Activated CD4-positive, alpha-beta memory T cell treated with anti-CD3 and anti-CD28 coated beads for 36 hours (primary cell): ENCODE measurements at regions not wholly inside any gene's neighbourhood (a gene's known extent, or its start where the extent isn't known, plus 50 kb on each side); places are given as distances from the start of the nearest gene placed in this dataset.

Experiments
- CTCF ChIA-PET: fragments of 350-600 bp; sonication (Branson Sonifier 250); formaldehyde crosslinking; loops from one replicate; lab custom pipeline; 2021; ENCODE audit warnings: antibody characterized with exemption, inconsistent platforms; lab: Charles Lee
- POLR2A ChIA-PET: fragments of 350-600 bp; sonication (Branson Sonifier 250); formaldehyde crosslinking; loops from one replicate; lab custom pipeline; 2021; ENCODE audit warnings: antibody characterized with exemption; lab: Charles Lee
- DNase-seq: peaks from one replicate; pipeline ENCODE4 v3.0.0-alpha.2; 2020
- H3K27ac Mint-ChIP-seq: one replicate; pipeline ENCODE4 v1.8.0; 2021; ENCODE audit warnings: mixed read lengths
- H3K27me3 Mint-ChIP-seq: one replicate; pipeline ENCODE4 v1.8.0; 2021; ENCODE audit warnings: mixed read lengths
- H3K36me3 Mint-ChIP-seq: one replicate; pipeline ENCODE4 v1.8.0; 2021; ENCODE audit warnings: mixed read lengths
- H3K4me1 Mint-ChIP-seq: one replicate; pipeline ENCODE4 v1.8.0; 2021; ENCODE audit warnings: low read depth, mixed read lengths
- H3K4me3 Mint-ChIP-seq: one replicate; pipeline ENCODE4 v1.8.0; 2021; ENCODE audit warnings: mild to moderate bottlenecking, mixed read lengths
- H3K9me3 Mint-ChIP-seq: one replicate; pipeline ENCODE4 v1.8.0; 2021; ENCODE audit warnings: mixed read lengths
- intact Hi-C: fragments of 100-400 bp; cut with micrococcal nuclease; formaldehyde crosslinking; loops from one replicate; pipeline ENCODE4 v1.15.1; 2023

DNA sequence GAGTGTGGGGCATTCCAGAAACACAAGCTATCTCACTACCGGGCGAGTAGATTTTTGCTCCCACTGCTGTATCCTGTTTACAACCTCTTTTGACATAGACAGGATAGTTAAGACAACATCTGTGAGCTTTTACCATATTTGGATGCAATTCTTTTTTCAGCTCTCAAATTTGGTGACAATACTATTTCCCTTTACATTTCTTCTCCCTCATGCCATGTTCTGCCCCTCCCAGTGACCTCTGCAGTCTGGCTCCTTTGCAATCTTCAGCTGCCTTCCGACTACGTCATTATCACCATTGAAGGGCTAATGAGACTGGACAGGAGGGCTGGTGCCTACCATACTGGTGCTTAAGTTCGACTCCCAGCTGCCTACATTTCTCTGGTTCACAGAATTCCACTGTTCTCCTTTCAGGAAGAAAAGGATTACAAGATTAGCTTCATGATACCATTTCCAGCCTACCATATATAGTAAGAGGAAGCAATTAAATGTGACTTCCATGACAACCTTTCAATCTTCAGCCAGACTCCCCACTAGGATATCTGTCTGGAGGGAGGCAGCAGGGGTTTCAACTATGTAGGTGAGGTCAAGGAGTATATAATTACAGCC is 251.6 kb downstream of the PHLDA1 start:
- peaks cover 10% of the 10 kb centered on the region for H3K4me1 Mint-ChIP-seq
- H3K9me3 Mint-ChIP-seq, result no peaks in the 10 kb centered on the region
- no peak overlapping the region for H3K27ac Mint-ChIP-seq
- POLR2A ChIA-PET, result no interaction called here
- CTCF ChIA-PET, result interaction anchor here (0.6 kb wide), 1 partner anchor 70 kb away, joined by 4 read pairs; no protein-coding TSS in a partner anchor
- H3K4me3 Mint-ChIP-seq, result no peak overlapping the region
- no peaks in the 10 kb centered on the region for H3K36me3 Mint-ChIP-seq
- H3K27me3 Mint-ChIP-seq, result peaks cover 9% of the 10 kb centered on the region
- no peak for DNase-seq
- intact Hi-C loops, result loop anchor here (10.0 kb wide), 1 partner anchor 45 kb away; no protein-coding TSS in a partner anchor

DNA sequence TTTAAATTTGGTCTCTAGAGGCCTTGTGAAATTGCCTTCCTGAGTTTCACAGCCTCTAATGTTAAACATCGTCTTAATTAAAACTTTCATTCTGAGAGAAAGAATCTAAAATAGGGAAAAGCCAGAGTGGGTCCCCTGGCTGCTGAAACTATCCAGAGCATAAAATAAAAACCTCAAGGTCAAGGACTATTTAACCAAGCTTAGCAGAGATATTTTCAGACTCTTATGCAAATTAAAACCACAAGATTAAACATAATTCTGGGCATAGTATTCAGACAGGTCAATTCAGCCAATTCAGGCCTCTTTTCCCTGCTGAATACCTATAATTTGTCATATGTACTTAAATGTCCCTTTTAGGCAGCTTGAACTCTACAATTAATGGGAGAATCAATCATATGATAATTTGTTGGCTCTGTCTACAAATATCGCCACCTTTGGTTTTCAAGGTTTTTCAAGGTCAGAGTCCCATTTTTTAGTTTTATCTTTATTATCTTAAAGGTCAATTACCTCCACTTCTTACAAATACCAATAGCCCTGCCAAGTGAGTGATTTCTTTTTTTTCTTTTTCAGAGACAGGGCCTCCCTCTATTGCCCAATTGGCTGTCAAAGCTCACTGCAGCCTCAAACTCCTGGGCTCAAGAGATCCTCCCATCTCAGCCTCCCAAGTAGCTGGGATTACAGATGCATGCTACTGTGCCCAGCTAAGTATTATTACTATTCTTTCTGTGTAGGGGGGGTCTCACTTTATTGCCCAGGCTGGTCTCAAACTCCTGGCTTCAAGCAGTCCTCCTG is 257.1 kb downstream of the PHLDA1 start:
- Mint-ChIP-seq H3K36me3 (no peaks in the 10 kb centered on the region), H3K27ac (no peak overlapping the region), H3K9me3 (no peaks in the 10 kb centered on the region), H3K4me1 (no peaks in the 10 kb centered on the region), H3K27me3 (peaks cover 3% of the 10 kb centered on the region), H3K4me3 (no peak overlapping the region)
- ChIA-PET CTCF (no interaction called here), POLR2A (no interaction called here)
- intact Hi-C loops, result no loop called here
- DNase-seq, result no peak

DNA sequence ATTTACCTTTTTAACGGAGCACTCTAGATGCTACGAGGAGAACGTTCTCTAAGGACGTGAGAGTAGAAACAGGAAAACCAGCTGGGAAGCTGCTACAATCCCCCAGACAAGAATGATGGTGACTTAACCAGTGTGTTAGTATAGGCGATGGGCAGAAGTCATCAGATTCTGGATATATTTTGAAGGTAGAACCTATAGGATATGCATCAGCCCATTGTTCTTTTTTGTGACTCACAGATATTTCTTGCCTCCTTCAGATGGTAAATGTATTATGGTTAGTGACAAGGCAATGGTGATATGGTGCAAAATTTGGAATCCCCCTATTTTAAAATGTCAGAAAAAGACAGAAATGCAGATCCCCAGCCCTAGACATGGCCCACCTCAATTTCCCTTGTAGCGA is 258.2 kb downstream of the PHLDA1 start:
- H3K4me3 Mint-ChIP-seq, result no peak overlapping the region
- H3K36me3 Mint-ChIP-seq, result no peaks in the 10 kb centered on the region
- no peaks in the 10 kb centered on the region for H3K27me3 Mint-ChIP-seq
- POLR2A ChIA-PET, result no interaction called here
- DNase-seq, result no peak
- intact Hi-C loops, result no loop called here
- no peak overlapping the region for H3K27ac Mint-ChIP-seq
- H3K4me1 Mint-ChIP-seq, result no peaks in the 10 kb centered on the region
- no peaks in the 10 kb centered on the region for H3K9me3 Mint-ChIP-seq
- CTCF ChIA-PET, result no interaction called here

DNA sequence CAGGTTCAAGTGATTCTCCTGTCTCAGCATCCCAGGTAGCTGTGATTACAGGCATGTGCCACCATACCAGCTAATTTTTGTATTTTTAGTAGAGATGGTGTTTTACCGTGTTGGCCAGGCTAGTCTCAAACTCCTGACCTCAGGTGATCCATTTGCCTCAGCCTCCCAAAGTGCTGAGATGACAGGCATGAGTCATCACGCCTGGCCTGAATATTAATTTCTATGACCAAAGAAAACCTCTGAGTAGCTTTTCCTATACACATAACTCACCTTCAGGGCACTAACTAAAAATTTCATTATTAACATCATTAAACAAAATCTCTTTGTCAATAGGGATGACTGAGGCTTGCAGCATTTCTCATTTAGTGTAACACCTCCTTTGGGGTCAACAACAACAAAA is 259.6 kb upstream of the KRR1 start:
- Mint-ChIP-seq H3K4me3 (no peak overlapping the region), H3K36me3 (no peaks in the 10 kb centered on the region), H3K27ac (no peak overlapping the region), H3K27me3 (peaks cover 5% of the 10 kb centered on the region), H3K4me1 (no peaks in the 10 kb centered on the region), H3K9me3 (no peaks in the 10 kb centered on the region)
- intact Hi-C loops, result no loop called here
- DNase-seq, result no peak
- CTCF ChIA-PET, result interaction anchor here (1.5 kb wide), 1 partner anchor 286 kb away, joined by 3 read pairs; no protein-coding TSS in a partner anchor
- POLR2A ChIA-PET, result no interaction called here

DNA sequence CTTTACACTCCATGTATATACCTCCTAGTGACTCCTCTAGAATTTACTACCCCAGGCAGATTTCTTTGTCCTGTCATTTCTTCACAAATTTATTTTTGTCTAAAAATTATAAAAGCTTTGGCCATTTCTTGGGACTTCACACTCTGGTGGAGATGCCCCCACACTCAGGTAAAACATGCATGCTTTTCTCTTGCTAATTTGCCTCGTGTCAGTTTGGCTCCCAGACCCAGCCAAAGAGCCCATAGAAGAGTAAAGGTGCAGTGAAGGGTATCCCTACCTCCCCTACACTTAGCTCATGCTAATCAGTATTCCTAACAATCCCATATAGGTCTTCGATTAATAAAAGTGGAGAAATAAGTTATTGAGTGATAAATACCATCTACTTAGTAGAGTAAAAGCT is 256.5 kb upstream of the KRR1 start:
- intact Hi-C loops, result no loop called here
- Mint-ChIP-seq H3K27me3 (peaks cover 7% of the 10 kb centered on the region), H3K4me3 (no peak overlapping the region), H3K27ac (no peak overlapping the region), H3K36me3 (no peaks in the 10 kb centered on the region), H3K9me3 (no peaks in the 10 kb centered on the region), H3K4me1 (no peaks in the 10 kb centered on the region)
- DNase-seq, result no peak
- CTCF ChIA-PET, result no interaction called here
- POLR2A ChIA-PET, result no interaction called here

DNA sequence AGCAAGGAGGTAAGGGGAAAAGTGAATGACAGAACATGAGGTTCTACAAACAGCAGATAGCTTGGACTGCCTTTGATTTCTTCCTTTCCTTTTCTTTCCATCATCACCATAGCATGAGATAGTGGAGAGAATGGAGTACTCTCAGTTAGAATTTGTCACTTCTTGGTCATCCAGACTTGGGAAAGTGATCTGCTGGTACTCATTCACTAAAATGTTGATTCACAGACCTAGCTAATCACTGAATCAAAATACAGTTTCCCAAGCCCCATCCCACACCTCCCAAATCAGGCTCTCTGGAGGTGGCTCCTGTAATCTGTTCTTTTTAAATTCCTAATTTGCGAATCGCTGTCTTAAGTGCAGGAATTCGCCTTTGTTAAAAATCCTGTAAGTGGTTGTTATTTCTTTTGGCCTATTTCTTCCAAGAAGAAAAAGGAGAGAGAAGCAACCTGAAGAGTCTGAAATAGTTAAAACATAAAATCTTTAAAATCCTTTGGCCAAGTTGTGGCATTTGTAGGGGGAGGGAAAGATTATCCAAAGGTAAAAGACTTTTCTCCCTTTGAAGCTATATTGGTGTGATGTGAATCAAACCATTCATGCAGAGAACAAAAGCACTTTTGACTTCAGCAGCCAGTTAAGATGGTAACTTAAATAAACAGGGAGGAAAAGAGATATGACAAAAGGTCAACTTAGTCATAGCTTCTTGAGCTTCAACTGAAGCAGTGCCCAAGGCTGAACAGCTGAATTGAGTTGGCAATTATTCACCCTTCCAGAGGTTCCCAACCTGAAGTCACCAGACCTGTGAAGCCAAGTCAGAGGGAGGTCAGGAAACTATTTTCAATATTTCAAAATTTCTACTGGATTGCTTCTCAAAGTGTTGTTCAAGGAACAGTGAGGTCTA is 255.1 kb upstream of the KRR1 start:
- Mint-ChIP-seq H3K9me3 (no peaks in the 10 kb centered on the region), H3K4me3 (no peak overlapping the region), H3K27ac (no peak overlapping the region), H3K36me3 (no peaks in the 10 kb centered on the region), H3K4me1 (no peaks in the 10 kb centered on the region), H3K27me3 (peaks cover 7% of the 10 kb centered on the region)
- intact Hi-C loops, result no loop called here
- DNase-seq, result no peak
- CTCF ChIA-PET, result no interaction called here
- POLR2A ChIA-PET, result no interaction called here

DNA sequence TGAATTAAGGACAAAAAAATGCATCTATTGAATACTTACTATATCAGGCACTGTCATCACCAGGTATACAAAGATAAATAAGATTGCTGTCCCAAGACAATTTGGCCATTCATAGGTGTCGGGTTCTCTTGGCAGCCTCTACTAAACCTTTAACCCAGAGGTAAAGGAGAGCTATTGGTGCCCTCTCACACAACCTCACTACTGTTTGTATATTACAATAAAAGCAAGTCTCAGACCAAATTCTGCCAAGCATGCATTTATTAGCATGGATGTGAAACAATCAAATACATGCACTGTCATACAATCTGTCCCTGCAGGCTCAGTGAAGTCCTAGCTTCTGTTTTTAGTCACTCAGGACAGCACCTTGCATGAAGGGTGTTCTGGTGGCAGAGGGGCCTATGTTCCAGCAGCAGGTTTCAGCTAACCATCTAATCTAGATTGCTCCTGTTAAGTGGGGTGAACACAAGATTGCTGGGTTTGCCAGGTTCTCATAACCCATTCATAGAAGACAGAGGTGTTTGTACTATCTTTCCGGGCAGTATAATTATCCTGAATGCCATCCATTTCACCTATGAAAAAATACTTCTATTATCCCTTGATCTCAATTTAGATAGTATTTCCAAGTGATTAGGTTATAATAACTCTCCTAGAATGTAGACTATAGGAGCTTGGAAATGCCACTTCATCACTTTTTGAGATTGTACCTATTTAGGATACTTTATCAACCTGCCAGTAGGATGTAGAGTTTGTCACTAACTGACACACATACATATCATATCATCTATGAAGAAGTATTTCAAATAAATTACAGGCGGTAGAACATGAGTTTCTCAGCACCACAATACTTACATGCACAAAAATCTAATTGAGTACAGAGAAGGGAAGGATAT is 254.0 kb upstream of the KRR1 start:
- H3K4me1 Mint-ChIP-seq, result peaks cover under 1% of the 10 kb centered on the region
- no peak for DNase-seq
- POLR2A ChIA-PET, result interaction anchor here (0.9 kb wide), 1 partner anchor 266 kb away, joined by 4 read pairs; the partner anchor contains the start of gene PHLDA1
- no peak overlapping the region for H3K4me3 Mint-ChIP-seq
- no peak overlapping the region for H3K27ac Mint-ChIP-seq
- CTCF ChIA-PET, result no interaction called here
- H3K36me3 Mint-ChIP-seq, result no peaks in the 10 kb centered on the region
- H3K27me3 Mint-ChIP-seq, result peaks cover 7% of the 10 kb centered on the region
- intact Hi-C loops, result no loop called here
- H3K9me3 Mint-ChIP-seq, result no peaks in the 10 kb centered on the region

DNA sequence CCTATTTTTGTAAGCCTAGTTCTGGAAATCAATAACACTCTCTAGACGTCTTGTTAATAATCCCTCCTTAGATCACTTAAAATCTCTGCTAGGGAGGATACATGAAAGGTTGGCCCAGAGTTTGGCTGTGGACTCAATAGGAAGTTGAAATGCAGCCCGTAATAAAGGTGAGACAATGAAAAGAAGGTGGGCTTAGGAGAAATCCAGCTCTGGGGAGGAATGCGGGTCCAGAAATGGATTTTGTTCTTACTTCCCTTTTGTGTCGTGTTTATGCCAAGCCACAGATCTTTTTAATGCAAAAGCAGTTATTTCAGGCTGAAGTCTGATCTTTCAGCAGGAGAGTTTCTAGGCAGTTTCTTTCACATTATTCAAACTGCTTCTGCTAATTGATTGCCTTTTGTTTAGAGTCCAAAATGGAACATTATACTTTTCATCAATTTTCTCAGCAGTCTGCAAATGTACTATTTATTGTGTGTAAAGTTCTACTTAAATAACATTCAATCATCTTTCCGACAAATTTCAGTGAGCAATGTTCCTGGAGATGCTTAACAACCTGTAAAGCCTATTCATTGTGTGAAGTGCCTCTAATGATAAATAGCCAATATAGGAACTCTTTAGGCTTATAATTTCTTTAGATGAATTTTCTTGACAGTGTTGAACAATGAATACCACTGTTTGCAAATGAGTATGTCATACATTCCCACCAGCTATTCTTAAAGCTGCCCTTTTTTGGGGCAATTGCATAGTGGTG is 252.9 kb upstream of the KRR1 start:
- Mint-ChIP-seq H3K27ac (no peak overlapping the region), H3K4me1 (peaks cover 11% of the 10 kb centered on the region), H3K36me3 (no peaks in the 10 kb centered on the region), H3K4me3 (no peak overlapping the region), H3K27me3 (peaks cover 7% of the 10 kb centered on the region), H3K9me3 (no peaks in the 10 kb centered on the region)
- ChIA-PET CTCF (no interaction called here), POLR2A (interaction anchor here (0.9 kb wide), 1 partner anchor 267 kb away, joined by 4 read pairs; the partner anchor contains the start of gene PHLDA1)
- DNase-seq, result no peak
- intact Hi-C loops, result no loop called here

DNA sequence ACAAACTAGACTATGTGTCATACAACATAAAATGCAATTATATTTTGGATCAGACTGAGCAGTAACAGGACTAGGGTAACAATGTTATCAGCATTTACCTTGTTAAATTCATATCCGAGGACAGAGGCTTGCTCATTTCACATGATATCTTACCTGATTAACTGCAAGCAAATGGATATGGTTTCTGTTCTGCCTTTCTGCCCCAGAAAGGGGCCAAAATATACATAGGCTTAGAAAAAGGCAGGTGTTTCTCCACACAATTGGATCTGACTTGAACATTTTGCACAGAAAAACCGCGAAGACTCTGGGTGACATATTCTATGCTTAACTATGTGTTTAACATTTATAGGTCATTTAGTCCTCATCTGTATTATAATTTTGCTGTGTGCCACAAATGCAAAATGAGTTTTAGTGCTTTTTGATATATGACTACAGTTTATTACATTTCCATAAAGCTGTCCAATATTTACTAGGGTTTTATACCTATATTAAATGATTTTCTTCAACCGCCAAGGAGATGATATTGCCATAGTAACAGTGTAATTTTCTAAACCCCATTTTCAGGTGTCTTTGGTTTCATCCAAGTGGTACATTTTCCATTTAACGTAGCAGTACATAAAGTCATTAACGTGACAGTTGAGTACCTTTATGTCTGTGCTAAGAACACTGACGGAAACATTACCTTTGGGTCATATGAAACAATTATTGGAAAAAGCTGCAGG is 249.3 kb upstream of the KRR1 start:
- intact Hi-C loops, result loop anchor here (1.0 kb wide), 1 partner anchor 22 kb away; no protein-coding TSS in a partner anchor
- no peak overlapping the region for H3K4me3 Mint-ChIP-seq
- no peak overlapping the region for H3K27ac Mint-ChIP-seq
- peaks cover 12% of the 10 kb centered on the region for H3K4me1 Mint-ChIP-seq
- CTCF ChIA-PET, result interaction anchor here (1.2 kb wide), 1 partner anchor 271 kb away, joined by 4 read pairs; the partner anchor contains the start of gene PHLDA1
- no peak for DNase-seq
- H3K27me3 Mint-ChIP-seq, result no peaks in the 10 kb centered on the region
- no peaks in the 10 kb centered on the region for H3K36me3 Mint-ChIP-seq
- no peaks in the 10 kb centered on the region for H3K9me3 Mint-ChIP-seq
- POLR2A ChIA-PET, result no interaction called here

DNA sequence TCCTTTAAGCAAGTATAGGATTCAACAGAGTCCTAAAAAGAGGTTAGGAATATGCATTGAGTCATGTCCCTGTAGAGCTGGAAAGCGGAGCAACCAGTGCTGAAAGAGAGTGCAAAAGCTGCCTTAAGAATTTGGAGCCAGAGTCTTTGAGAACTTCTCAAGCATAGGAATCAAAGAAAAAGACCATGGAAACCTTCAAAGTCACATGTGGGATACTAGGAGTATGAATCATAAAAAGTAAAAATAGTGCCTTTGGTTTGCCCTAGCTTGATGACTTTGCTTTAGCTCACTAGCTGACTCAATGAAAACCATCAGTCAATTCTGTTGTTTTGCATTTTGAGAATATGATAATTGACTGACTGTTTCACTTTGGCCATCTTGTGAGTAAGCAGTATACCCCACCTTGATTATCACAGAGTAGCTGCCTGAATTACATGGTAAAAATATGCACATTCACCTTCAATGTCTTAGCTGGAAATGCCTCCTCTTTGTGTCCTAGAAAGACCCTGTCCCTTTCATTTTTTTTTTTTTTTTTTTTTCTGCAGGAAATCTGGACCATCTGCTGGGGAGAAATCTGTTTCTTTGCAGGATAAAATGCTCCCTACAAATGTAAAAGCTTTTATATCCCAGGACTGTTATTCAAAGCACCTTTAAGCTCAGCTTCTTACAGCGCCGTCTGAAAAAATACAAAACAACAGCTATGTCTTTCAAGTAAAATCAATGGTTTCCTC is 248.6 kb upstream of the KRR1 start:
- Mint-ChIP-seq H3K36me3 (no peaks in the 10 kb centered on the region), H3K9me3 (no peaks in the 10 kb centered on the region), H3K27me3 (no peaks in the 10 kb centered on the region), H3K4me3 (no peak overlapping the region), H3K27ac (no peak overlapping the region), H3K4me1 (peaks cover 16% of the 10 kb centered on the region)
- ChIA-PET POLR2A (no interaction called here), CTCF (interaction anchor here (1.2 to 1.5 kb wide), 3 partner anchors 56 to 272 kb away, joined by 3 to 4 read pairs (median 3); partner anchors contain the start of gene PHLDA1)
- intact Hi-C loops, result loop anchor here (1.0 kb wide), 1 partner anchor 22 kb away; no protein-coding TSS in a partner anchor
- no peak for DNase-seq
